BLaER1 (cell line): ENCODE measurements at regions not wholly inside any gene's neighbourhood (a gene's known extent, or its start where the extent isn't known, plus 50 kb on each side); places are given as distances from the start of the nearest gene placed in this dataset.
"Not testable (repeated sequence)": the region's sequence is repeated elsewhere in the genome, so short reads cannot be mapped to it uniquely, and the experiment has no call there.

ENCODE experiments used
- H3K27ac ChIP-seq: shearing (Covaris generic); formaldehyde crosslinking; 2 replicates; pipeline ENCODE4 v1.8.1; 2022
- H3K27me3 ChIP-seq: shearing (Covaris generic); formaldehyde crosslinking; 2 replicates; pipeline ENCODE4 v1.8.1; 2022
- H3K36me3 ChIP-seq: shearing (Covaris generic); formaldehyde crosslinking; 2 replicates; pipeline ENCODE4 v1.8.1; 2022
- H3K4me1 ChIP-seq: shearing (Covaris generic); formaldehyde crosslinking; 2 replicates; pipeline ENCODE4 v1.8.1; 2022
- H3K4me2 ChIP-seq: shearing (Covaris generic); formaldehyde crosslinking; 2 replicates; pipeline ENCODE4 v1.8.1; 2022
- H3K4me3 ChIP-seq: shearing (Covaris generic); formaldehyde crosslinking; 2 replicates; pipeline ENCODE4 v1.8.1; 2022
- H3K9ac ChIP-seq: shearing (Covaris generic); formaldehyde crosslinking; 2 replicates; pipeline ENCODE4 v1.8.1; 2022
- H3K9me3 ChIP-seq: shearing (Covaris generic); formaldehyde crosslinking; 2 replicates; pipeline ENCODE4 v1.8.1; 2022
- H4K20me1 ChIP-seq: shearing (Covaris generic); formaldehyde crosslinking; 2 replicates; pipeline ENCODE4 v1.8.1; 2022
- Cebpa-rat ChIP-seq: shearing (Covaris generic); IDR thresholded peaks from 2 replicates; pipeline ENCODE4 v1.8.1; 2022

GRCh38 chr2:109690822-109691541 lies 76.8 kb downstream of the SOWAHC start:
- Histone ChIP-seq H3K4me3 (no peak overlapping the region), H3K36me3 (no peaks in the 10 kb centered on the region), H3K9me3 (no peaks in the 10 kb centered on the region), H4K20me1 (no peaks in the 10 kb centered on the region), H3K4me1 (no peaks in the 10 kb centered on the region), H3K27me3 (no peaks in the 10 kb centered on the region), H3K9ac (no peak overlapping the region), H3K27ac (no peak overlapping the region), H3K4me2 (no peak overlapping the region)
- TF ChIP-seq Cebpa-rat, result no peak

GRCh38 chr2:109692013-109692743 lies 78.0 kb downstream of the SOWAHC start:
- no peaks in the 10 kb centered on the region for H4K20me1 ChIP-seq
- no peaks in the 10 kb centered on the region for H3K27me3 ChIP-seq
- H3K27ac ChIP-seq, result no peak overlapping the region
- TF ChIP-seq Cebpa-rat, result no peak
- no peaks in the 10 kb centered on the region for H3K36me3 ChIP-seq
- no peaks in the 10 kb centered on the region for H3K9me3 ChIP-seq
- no peak overlapping the region for H3K9ac ChIP-seq
- H3K4me1 ChIP-seq, result no peaks in the 10 kb centered on the region
- H3K4me3 ChIP-seq, result no peak overlapping the region
- no peak overlapping the region for H3K4me2 ChIP-seq

- H3K27me3 ChIP-seq, H3K9me3 ChIP-seq, H3K9ac ChIP-seq, H3K4me1 ChIP-seq, H3K27ac ChIP-seq, H3K36me3 ChIP-seq, H3K4me2 ChIP-seq, H4K20me1 ChIP-seq, H3K4me3 ChIP-seq: not testable (repeated sequence)
Measured at GRCh38 chr2:109692831-109693230, 78.7 kb downstream of the SOWAHC start.

- not testable (repeated sequence) for H3K4me2 ChIP-seq, H3K9ac ChIP-seq, H3K4me1 ChIP-seq, H4K20me1 ChIP-seq, H3K4me3 ChIP-seq, H3K27me3 ChIP-seq, H3K9me3 ChIP-seq, H3K36me3 ChIP-seq, H3K27ac ChIP-seq
Measured at GRCh38 chr2:109693292-109693691, 79.1 kb downstream of the SOWAHC start.

- no peaks in the 10 kb centered on the region for H3K36me3 ChIP-seq
- no peaks in the 10 kb centered on the region for H3K4me1 ChIP-seq
- H3K27ac ChIP-seq, result no peak overlapping the region
- H3K9me3 ChIP-seq, result no peaks in the 10 kb centered on the region
- no peaks in the 10 kb centered on the region for H3K27me3 ChIP-seq
- H3K4me2 ChIP-seq, result no peak overlapping the region
- no peak overlapping the region for H3K4me3 ChIP-seq
- H3K9ac ChIP-seq, result no peak overlapping the region
- TF ChIP-seq Cebpa-rat, result no peak
- no peaks in the 10 kb centered on the region for H4K20me1 ChIP-seq
Measured at GRCh38 chr2:109694190-109694589, 80.0 kb downstream of the SOWAHC start.

- Histone ChIP-seq H3K4me1 (no peaks in the 10 kb centered on the region), H4K20me1 (no peaks in the 10 kb centered on the region), H3K4me2 (no peak overlapping the region), H3K9ac (no peak overlapping the region), H3K36me3 (no peaks in the 10 kb centered on the region), H3K27me3 (no peaks in the 10 kb centered on the region), H3K4me3 (no peak overlapping the region), H3K9me3 (no peaks in the 10 kb centered on the region), H3K27ac (no peak overlapping the region)
- TF ChIP-seq Cebpa-rat, result no peak
Measured at GRCh38 chr2:109695290-109695689, 81.1 kb downstream of the SOWAHC start.

GRCh38 chr2:109699646-109700045 lies 85.5 kb downstream of the SOWAHC start:
- Histone ChIP-seq H4K20me1 (no peaks in the 10 kb centered on the region), H3K4me3 (no peak overlapping the region), H3K4me1 (no peaks in the 10 kb centered on the region), H3K4me2 (no peak overlapping the region), H3K9ac (no peak overlapping the region), H3K27me3 (no peaks in the 10 kb centered on the region), H3K9me3 (no peaks in the 10 kb centered on the region), H3K36me3 (no peaks in the 10 kb centered on the region), H3K27ac (no peak overlapping the region)
- no peak for TF ChIP-seq Cebpa-rat

GRCh38 chr2:109700680-109701274 lies 86.6 kb downstream of the SOWAHC start:
- Histone ChIP-seq H3K27ac (no peak overlapping the region), H3K9ac (no peak overlapping the region), H3K4me2 (no peak overlapping the region), H4K20me1 (no peaks in the 10 kb centered on the region), H3K4me1 (no peaks in the 10 kb centered on the region), H3K36me3 (no peaks in the 10 kb centered on the region), H3K4me3 (no peak overlapping the region), H3K27me3 (no peaks in the 10 kb centered on the region), H3K9me3 (no peaks in the 10 kb centered on the region)
- no peak for TF ChIP-seq Cebpa-rat

- Histone ChIP-seq H3K27ac (no peak overlapping the region), H3K9ac (no peak overlapping the region), H3K4me3 (no peak overlapping the region), H3K36me3 (no peaks in the 10 kb centered on the region), H3K27me3 (no peaks in the 10 kb centered on the region), H3K4me1 (no peaks in the 10 kb centered on the region), H3K4me2 (no peak overlapping the region), H4K20me1 (no peaks in the 10 kb centered on the region), H3K9me3 (no peaks in the 10 kb centered on the region)
- TF ChIP-seq Cebpa-rat, result no peak
Measured at GRCh38 chr2:109701362-109701761, 87.2 kb downstream of the SOWAHC start.

- Histone ChIP-seq H4K20me1 (no peaks in the 10 kb centered on the region), H3K9me3 (no peaks in the 10 kb centered on the region), H3K4me3 (no peak overlapping the region), H3K9ac (no peak overlapping the region), H3K4me1 (no peaks in the 10 kb centered on the region), H3K36me3 (no peaks in the 10 kb centered on the region), H3K4me2 (no peak overlapping the region), H3K27me3 (no peaks in the 10 kb centered on the region), H3K27ac (no peak overlapping the region)
- no peak for TF ChIP-seq Cebpa-rat
Measured at GRCh38 chr2:109702250-109702985, 88.3 kb downstream of the SOWAHC start.
